ENCODE measurements at regions not wholly inside any gene's neighbourhood (a gene's known extent, or its start where the extent isn't known, plus 50 kb on each side); places are given as distances from the start of the nearest gene placed in this dataset.

- no peak for TF ChIP-seq CTCF (IDR thresholded peaks at IDR 0.05)
- Histone ChIP-seq H3K4me1 (no peaks in the 10 kb centered on the region), H3K4me3 (no peak overlapping the region), H3K27ac (no peak overlapping the region), H3K27me3 (ENCODE audit: insufficient read depth in 3 of 3, low read length in 2 of 3) (no peaks in the 10 kb centered on the region), H3K36me3 (ENCODE audit: insufficient read depth in 1 of 2, low read depth in 1 of 2) (no peaks in the 10 kb centered on the region), H3K9me3 (no peaks in the 10 kb centered on the region)
- ATAC-seq (no peak), DNase-seq (no peak)
- WGBS, 3 donors = 74 to 77% (median 76%) methylated on average over 1 of the region's 1 CpG
- intact Hi-C loops (cut with DNase I) = no loop called here
Measured at GRCh38 chr9:111114486-111114885, 76.2 kb upstream of the LPAR1 start.

GRCh38 chr9:111113712-111114111, 75.4 kb upstream of the LPAR1 start:
- no peaks in the 10 kb centered on the region for H3K36me3 ChIP-seq (ENCODE audit: insufficient read depth in 1 of 2, low read depth in 1 of 2)
- no peak overlapping the region for H3K27ac ChIP-seq
- H3K4me3 ChIP-seq = no peak overlapping the region
- no peaks in the 10 kb centered on the region for H3K9me3 ChIP-seq
- DNase-seq (no peak), ATAC-seq (no peak)
- intact Hi-C loops (cut with DNase I) = no loop called here
- H3K4me1 ChIP-seq = no peaks in the 10 kb centered on the region
- TF ChIP-seq CTCF (IDR thresholded peaks at IDR 0.05) = no peak
- WGBS, 3 donors = 85 to 93% (median 92%) methylated on average over 2 of the region's 2 CpGs
- no peaks in the 10 kb centered on the region for H3K27me3 ChIP-seq (ENCODE audit: insufficient read depth in 3 of 3, low read length in 2 of 3)

GRCh38 chr9:111110805-111111204, 72.5 kb upstream of the LPAR1 start:
- TF ChIP-seq CTCF (IDR thresholded peaks at IDR 0.05) = no peak
- Histone ChIP-seq H3K4me1 (no peaks in the 10 kb centered on the region), H3K27ac (no peak overlapping the region), H3K4me3 (no peak overlapping the region), H3K27me3 (ENCODE audit: insufficient read depth in 3 of 3, low read length in 2 of 3) (no peaks in the 10 kb centered on the region), H3K36me3 (ENCODE audit: insufficient read depth in 1 of 2, low read depth in 1 of 2) (no peaks in the 10 kb centered on the region), H3K9me3 (no peaks in the 10 kb centered on the region)
- DNase-seq = no peak
- intact Hi-C loops (cut with DNase I) = no loop called here
- WGBS, 3 donors = 86 to 95% (median 89%) methylated on average over 3 of the region's 3 CpGs
- no peak for ATAC-seq

- intact Hi-C loops (cut with DNase I) = no loop called here
Measured at GRCh38 chr9:111108946-111109345, 70.7 kb upstream of the LPAR1 start.

More at GRCh38 chr9:111108946-111109345, 70.7 kb upstream of the LPAR1 start:
- Histone ChIP-seq H3K27ac (no peak overlapping the region), H3K27me3 (ENCODE audit: insufficient read depth in 3 of 3, low read length in 2 of 3) (no peaks in the 10 kb centered on the region), H3K4me1 (no peaks in the 10 kb centered on the region), H3K36me3 (ENCODE audit: insufficient read depth in 1 of 2, low read depth in 1 of 2) (no peaks in the 10 kb centered on the region), H3K9me3 (no peaks in the 10 kb centered on the region), H3K4me3 (no peak overlapping the region)
- 84 to 92% (median 87%) methylated on average over 3 of the region's 3 CpGs for WGBS, 3 donors
- no peak for TF ChIP-seq CTCF (IDR thresholded peaks at IDR 0.05)
- no peak for ATAC-seq
- DNase-seq = no peak

Data from psoas muscle (tissue), 7 donors.